Panc1 (cell line): ENCODE measurements at regions not wholly inside any gene's neighbourhood (a gene's known extent, or its start where the extent isn't known, plus 50 kb on each side); places are given as distances from the start of the nearest gene placed in this dataset.

ENCODE experiments used
- ATAC-seq: fragments of 200-7000 bp; cut with Tn5 transposase; 2 replicates; pipeline ENCODE4 v1.9.1; 2020; ENCODE audit warnings: mild to moderate bottlenecking, moderate library complexity
- BruUV-seq: library from RNA; stranded (reverse); fragments of 400-500 nt; replicated peaks from 2 replicates; lab custom pipeline; 2021; lab: Mats Ljungman, UMichigan
- CTCF ChIA-PET: fragments of 300-600 bp; sonication (Branson Sonifier 250); formaldehyde crosslinking; loops from one replicate; lab custom pipeline; 2022; ENCODE audit warnings: antibody characterized with exemption; lab: Charles Lee
- POLR2A ChIA-PET: fragments of 300-600 bp; sonication (Branson Sonifier 250); formaldehyde crosslinking; loops from one replicate; lab custom pipeline; 2022; ENCODE audit warnings: antibody characterized with exemption; lab: Charles Lee
- DNase-seq: peaks from one replicate; pipeline ENCODE4 v3.0.0-alpha.2; 2010; ENCODE audit warnings: low read depth, low spot score
- H3K27ac ChIP-seq: 2 replicates; pipeline ENCODE4 v1.5.1; 2011; ENCODE audit warnings: mild to moderate bottlenecking, low read length, inconsistent platforms
- H3K27me3 ChIP-seq: fragments of 200-500 bp; sonication (Bioruptor generic); 2 replicates; pipeline ENCODE4 v1.6.0; 2014; ENCODE audit warnings: low read length, inconsistent platforms; ENCODE audit not compliant: control insufficient read depth, insufficient read depth
- H3K36me3 ChIP-seq: fragments of 200-500 bp; sonication (Bioruptor generic); 2 replicates; pipeline ENCODE4 v1.5.1; 2014; ENCODE audit warnings: inconsistent platforms, mild to moderate bottlenecking, low read length, moderate library complexity; ENCODE audit not compliant: control insufficient read depth, insufficient read depth
- H3K4me1 ChIP-seq: 2 replicates; pipeline ENCODE4 v1.5.1; 2011; ENCODE audit warnings: inconsistent platforms, mild to moderate bottlenecking, low read length, moderate library complexity; ENCODE audit not compliant: control insufficient read depth, insufficient read depth
- H3K4me3 ChIP-seq, 2 experiments: 2 replicates each; pipeline ENCODE4 v1.5.1; 2011 to 2012; ENCODE audit warnings: low read depth in 2 of 2, low read length in 2 of 2, mild to moderate bottlenecking in 2 of 2, inconsistent platforms in 1 of 2, moderate library complexity in 1 of 2
- H3K9me3 ChIP-seq: fragments of 200-500 bp; sonication (Bioruptor generic); 2 replicates; pipeline ENCODE4 v1.5.1; 2014; ENCODE audit warnings: low read depth, mild to moderate bottlenecking, inconsistent platforms, low read length, moderate library complexity; ENCODE audit not compliant: control insufficient read depth, insufficient read depth
- POLR2AphosphoS5 ChIP-seq: IDR thresholded peaks from 2 replicates; pipeline ENCODE4 v1.6.1; 2012; ENCODE audit warnings: mild to moderate bottlenecking, low read depth, low read length, moderate library complexity
- SIN3A ChIP-seq: IDR thresholded peaks from 2 replicates; pipeline ENCODE4 v1.6.1; 2012; ENCODE audit warnings: low read depth, mild to moderate bottlenecking, low read length, moderate library complexity, borderline replicate concordance; ENCODE audit not compliant: insufficient read depth
- TCF7L2 ChIP-seq: IDR thresholded peaks from 2 replicates; pipeline ENCODE4 v1.6.1; 2011; ENCODE audit warnings: mild to moderate bottlenecking, low read depth, low read length, inconsistent platforms
- in situ Hi-C: cut with HindIII; loops from 2 replicates; pipeline ENCODE4 v1.10.0; 2016; ENCODE audit warnings: low sequenced_read_pairs, low pct_unique_long_range_greater_than_20kb
- intact Hi-C: fragments of 100-400 bp; cut with micrococcal nuclease; formaldehyde crosslinking; loops from one replicate; pipeline ENCODE4 v1.10.0; 2022; ENCODE audit not compliant: unreplicated experiment
- TF ChIP-seq, protein P1 (sequence below): fragments of 450-650 bp; IDR thresholded peaks from 2 replicates; pipeline ENCODE4 v1.5.1; 2017; ENCODE audit warnings: mild to moderate bottlenecking
- TF ChIP-seq, protein P2 (sequence below), 2 experiments: IDR thresholded peaks; 2 replicates each; pipeline ENCODE4 v1.6.1; 2011 to 2012; ENCODE audit warnings: low read depth in 2 of 2, control low read depth in 1 of 2, low read length in 1 of 2, mild to moderate bottlenecking in 1 of 2, moderate library complexity in 1 of 2; ENCODE audit not compliant: insufficient read depth in 1 of 2

DNA sequence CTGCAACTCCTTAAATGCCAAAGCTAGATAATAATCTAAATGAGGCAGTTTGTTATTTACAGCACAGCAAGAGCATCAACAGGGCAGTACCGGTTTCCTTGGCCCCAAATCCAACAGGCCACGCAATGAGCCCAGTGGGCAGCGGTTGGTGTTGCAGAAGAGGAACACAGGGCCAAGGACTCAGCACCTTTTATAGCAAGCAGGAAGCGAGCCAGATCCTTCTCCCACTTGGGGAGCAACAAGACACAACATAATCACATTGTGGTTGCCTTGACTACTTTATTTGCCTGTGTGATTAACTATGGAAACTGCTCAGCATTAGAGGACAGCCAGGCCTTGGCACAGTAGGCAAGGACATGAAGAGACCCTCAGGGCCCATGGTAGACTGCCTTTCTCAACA, 67.1 kb upstream of the HTR2A start:
- intact Hi-C loops = no loop called here

DNA sequence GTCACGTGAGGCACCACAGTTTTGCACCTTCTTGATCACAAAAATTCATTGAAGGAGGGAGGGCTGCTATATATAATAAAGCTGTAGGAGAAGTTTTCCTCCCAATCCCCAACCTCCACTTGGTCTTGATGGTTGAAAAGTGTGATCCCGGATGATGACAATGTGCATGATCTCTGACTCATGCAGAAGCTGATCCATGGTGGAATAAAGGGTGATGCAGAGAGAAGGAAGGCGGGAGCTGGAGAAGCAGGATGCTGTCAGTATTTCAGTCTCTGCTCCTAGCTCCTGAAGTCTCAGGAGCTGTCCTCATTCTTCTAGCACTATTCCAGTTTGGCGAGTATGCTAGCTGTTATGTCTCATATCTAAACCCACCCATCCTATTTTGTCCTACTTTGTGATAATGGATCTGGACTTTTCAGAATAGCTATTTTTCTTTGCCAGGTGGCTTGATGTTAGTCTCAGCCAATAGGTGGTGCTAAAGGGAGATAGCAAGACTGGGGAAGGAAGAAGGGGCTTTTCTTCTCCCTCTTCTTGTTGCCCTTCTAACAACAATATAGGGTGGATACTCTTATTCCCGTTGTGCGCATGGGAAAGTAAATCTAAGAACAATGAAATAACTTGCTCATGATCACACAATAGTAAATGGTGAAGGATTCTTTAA, 65.6 kb upstream of the HTR2A start:
- ChIA-PET POLR2A (no interaction called here), CTCF (interaction anchor here (0.9 kb wide), 1 partner anchor 911 kb away, joined by 3 read pairs; no protein-coding TSS in a partner anchor)
- Histone ChIP-seq H3K36me3 (no peaks in the 10 kb centered on the region), H3K4me1 (no peaks in the 10 kb centered on the region), H3K27me3 (no peaks in the 10 kb centered on the region), H3K4me3 (no peak overlapping the region), H3K27ac (no peak overlapping the region), H3K9me3 (no peaks in the 10 kb centered on the region)
- no peak for DNase-seq
- TF ChIP-seq, protein P1, sequence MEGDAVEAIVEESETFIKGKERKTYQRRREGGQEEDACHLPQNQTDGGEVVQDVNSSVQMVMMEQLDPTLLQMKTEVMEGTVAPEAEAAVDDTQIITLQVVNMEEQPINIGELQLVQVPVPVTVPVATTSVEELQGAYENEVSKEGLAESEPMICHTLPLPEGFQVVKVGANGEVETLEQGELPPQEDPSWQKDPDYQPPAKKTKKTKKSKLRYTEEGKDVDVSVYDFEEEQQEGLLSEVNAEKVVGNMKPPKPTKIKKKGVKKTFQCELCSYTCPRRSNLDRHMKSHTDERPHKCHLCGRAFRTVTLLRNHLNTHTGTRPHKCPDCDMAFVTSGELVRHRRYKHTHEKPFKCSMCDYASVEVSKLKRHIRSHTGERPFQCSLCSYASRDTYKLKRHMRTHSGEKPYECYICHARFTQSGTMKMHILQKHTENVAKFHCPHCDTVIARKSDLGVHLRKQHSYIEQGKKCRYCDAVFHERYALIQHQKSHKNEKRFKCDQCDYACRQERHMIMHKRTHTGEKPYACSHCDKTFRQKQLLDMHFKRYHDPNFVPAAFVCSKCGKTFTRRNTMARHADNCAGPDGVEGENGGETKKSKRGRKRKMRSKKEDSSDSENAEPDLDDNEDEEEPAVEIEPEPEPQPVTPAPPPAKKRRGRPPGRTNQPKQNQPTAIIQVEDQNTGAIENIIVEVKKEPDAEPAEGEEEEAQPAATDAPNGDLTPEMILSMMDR = peak; percentile 18; the same call in 1 of the 2 replicates
- TF ChIP-seq, protein P2, sequence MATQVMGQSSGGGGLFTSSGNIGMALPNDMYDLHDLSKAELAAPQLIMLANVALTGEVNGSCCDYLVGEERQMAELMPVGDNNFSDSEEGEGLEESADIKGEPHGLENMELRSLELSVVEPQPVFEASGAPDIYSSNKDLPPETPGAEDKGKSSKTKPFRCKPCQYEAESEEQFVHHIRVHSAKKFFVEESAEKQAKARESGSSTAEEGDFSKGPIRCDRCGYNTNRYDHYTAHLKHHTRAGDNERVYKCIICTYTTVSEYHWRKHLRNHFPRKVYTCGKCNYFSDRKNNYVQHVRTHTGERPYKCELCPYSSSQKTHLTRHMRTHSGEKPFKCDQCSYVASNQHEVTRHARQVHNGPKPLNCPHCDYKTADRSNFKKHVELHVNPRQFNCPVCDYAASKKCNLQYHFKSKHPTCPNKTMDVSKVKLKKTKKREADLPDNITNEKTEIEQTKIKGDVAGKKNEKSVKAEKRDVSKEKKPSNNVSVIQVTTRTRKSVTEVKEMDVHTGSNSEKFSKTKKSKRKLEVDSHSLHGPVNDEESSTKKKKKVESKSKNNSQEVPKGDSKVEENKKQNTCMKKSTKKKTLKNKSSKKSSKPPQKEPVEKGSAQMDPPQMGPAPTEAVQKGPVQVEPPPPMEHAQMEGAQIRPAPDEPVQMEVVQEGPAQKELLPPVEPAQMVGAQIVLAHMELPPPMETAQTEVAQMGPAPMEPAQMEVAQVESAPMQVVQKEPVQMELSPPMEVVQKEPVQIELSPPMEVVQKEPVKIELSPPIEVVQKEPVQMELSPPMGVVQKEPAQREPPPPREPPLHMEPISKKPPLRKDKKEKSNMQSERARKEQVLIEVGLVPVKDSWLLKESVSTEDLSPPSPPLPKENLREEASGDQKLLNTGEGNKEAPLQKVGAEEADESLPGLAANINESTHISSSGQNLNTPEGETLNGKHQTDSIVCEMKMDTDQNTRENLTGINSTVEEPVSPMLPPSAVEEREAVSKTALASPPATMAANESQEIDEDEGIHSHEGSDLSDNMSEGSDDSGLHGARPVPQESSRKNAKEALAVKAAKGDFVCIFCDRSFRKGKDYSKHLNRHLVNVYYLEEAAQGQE (IDR thresholded peaks at IDR 0.05; ENCODE audit: insufficient read depth in 1 of 2, low read depth in 2 of 2, low read length in 1 of 2) = no peak
- no TSS peak for BruUV-seq
- intact Hi-C loops (no loop called here), in situ Hi-C loops (no loop called here)
- no peak for ATAC-seq

More for the DNA sequence above, 67.1 kb upstream of the HTR2A start:
- BruUV-seq = no TSS peak
- DNase-seq (no peak), ATAC-seq (no peak)
- TF ChIP-seq, protein P1 = no peak
- TF ChIP-seq TCF7L2 (no peak), POLR2AphosphoS5 (no peak), SIN3A (no peak)
- TF ChIP-seq, protein P2 (IDR thresholded peaks at IDR 0.05; ENCODE audit: insufficient read depth in 1 of 2, low read depth in 2 of 2, low read length in 1 of 2) = no peak
- no peak overlapping the region for H3K4me3 ChIP-seq
- POLR2A ChIA-PET = no interaction called here
- no peaks in the 10 kb centered on the region for H3K36me3 ChIP-seq
- no peaks in the 10 kb centered on the region for H3K27me3 ChIP-seq
- CTCF ChIA-PET = no interaction called here
- H3K27ac ChIP-seq = no peak overlapping the region
- no peaks in the 10 kb centered on the region for H3K9me3 ChIP-seq
- in situ Hi-C loops = no loop called here
- H3K4me1 ChIP-seq = no peaks in the 10 kb centered on the region
